Uterus (tissue), 2 donors: ENCODE measurements at regions not wholly inside any gene's neighbourhood (a gene's known extent, or its start where the extent isn't known, plus 50 kb on each side); places are given as distances from the start of the nearest gene placed in this dataset.

ENCODE experiments used
- POLR2A ChIP-seq, 2 donors: fragments of 450-650 bp; IDR thresholded peaks; one replicate each; pipeline ENCODE4 v1.6.1; 2016; ENCODE audit warnings: antibody characterized with exemption in 2 of 2, mild to moderate bottlenecking in 1 of 2, moderate library complexity in 1 of 2
- TF ChIP-seq, protein P1 (sequence below), 4 experiments: fragments of 200-600 bp in 2 of 4; fragments of 450-650 bp in 2 of 4; sonication (generic) in 2 of 4; IDR thresholded peaks; one replicate each; pipeline ENCODE4 v1.5.1; 2016 to 2019; ENCODE audit warnings: antibody characterized with exemption in 4 of 4, mild to moderate bottlenecking in 2 of 4, moderate library complexity in 1 of 4

DNA sequence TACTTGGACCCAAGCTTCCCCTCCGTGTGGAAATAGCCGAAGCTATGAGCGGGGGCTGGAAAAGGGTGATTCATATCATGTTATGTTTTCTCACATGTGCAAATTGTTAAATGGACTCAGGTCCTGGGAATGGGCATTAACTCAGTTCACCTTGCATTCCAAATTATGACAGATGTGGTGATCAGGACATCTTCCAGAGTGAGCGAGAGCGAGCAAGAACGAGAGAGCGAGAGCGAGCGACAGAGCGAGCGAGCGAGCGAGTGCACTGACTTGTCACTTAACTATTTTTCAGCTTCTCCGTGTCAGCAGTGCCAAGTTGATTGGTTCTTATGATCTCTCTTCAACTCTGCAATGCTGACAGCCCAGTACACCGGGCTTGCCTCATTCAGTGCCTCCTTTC is 437.4 kb upstream of the NRSN1 start:
- TF ChIP-seq, protein P1, sequence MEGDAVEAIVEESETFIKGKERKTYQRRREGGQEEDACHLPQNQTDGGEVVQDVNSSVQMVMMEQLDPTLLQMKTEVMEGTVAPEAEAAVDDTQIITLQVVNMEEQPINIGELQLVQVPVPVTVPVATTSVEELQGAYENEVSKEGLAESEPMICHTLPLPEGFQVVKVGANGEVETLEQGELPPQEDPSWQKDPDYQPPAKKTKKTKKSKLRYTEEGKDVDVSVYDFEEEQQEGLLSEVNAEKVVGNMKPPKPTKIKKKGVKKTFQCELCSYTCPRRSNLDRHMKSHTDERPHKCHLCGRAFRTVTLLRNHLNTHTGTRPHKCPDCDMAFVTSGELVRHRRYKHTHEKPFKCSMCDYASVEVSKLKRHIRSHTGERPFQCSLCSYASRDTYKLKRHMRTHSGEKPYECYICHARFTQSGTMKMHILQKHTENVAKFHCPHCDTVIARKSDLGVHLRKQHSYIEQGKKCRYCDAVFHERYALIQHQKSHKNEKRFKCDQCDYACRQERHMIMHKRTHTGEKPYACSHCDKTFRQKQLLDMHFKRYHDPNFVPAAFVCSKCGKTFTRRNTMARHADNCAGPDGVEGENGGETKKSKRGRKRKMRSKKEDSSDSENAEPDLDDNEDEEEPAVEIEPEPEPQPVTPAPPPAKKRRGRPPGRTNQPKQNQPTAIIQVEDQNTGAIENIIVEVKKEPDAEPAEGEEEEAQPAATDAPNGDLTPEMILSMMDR (IDR thresholded peaks at IDR 0.05) = no peak
- TF ChIP-seq POLR2A (IDR thresholded peaks at IDR 0.05) = no peak
